OCI-LY1 (cell line): ENCODE measurements at regions not wholly inside any gene's neighbourhood (a gene's known extent, or its start where the extent isn't known, plus 50 kb on each side); places are given as distances from the start of the nearest gene placed in this dataset.

Source experiments
- H2AFZ ChIP-seq: fragments of 200-600 bp; sonication (generic), shearing (Covaris generic); 2 replicates; pipeline ENCODE4 v1.6.0; 2014; ENCODE audit warnings: antibody characterized with exemption, mild to moderate bottlenecking, low read length
- H3F3A ChIP-seq: fragments of 200-600 bp; sonication (generic), shearing (Covaris generic); 2 replicates; pipeline ENCODE4 v1.6.0; 2014; ENCODE audit warnings: mild to moderate bottlenecking, antibody characterized with exemption, low read length, moderate library complexity; ENCODE audit not compliant: insufficient read depth
- H3K27ac ChIP-seq: fragments of 200-600 bp; sonication (generic); 2 replicates; pipeline ENCODE4 v1.5.1; 2014; ENCODE audit warnings: low read length, mixed run types, mild to moderate bottlenecking, low read depth; ENCODE audit not compliant: poor library complexity, severe bottlenecking
- H3K27me3 ChIP-seq: fragments of 200-600 bp; sonication (generic); 2 replicates; pipeline ENCODE4 v1.6.0; 2014; ENCODE audit warnings: antibody characterized with exemption, mild to moderate bottlenecking, low read length, moderate library complexity; ENCODE audit not compliant: insufficient read depth
- H3K36me3 ChIP-seq: fragments of 200-600 bp; sonication (generic); 2 replicates; pipeline ENCODE4 v1.6.1; 2014; ENCODE audit warnings: mild to moderate bottlenecking, antibody characterized with exemption, low read length, moderate library complexity, mixed read lengths; ENCODE audit not compliant: insufficient read depth
- H3K4me1 ChIP-seq: fragments of 200-600 bp; sonication (generic); 2 replicates; pipeline ENCODE4 v1.5.1; 2014; ENCODE audit warnings: mild to moderate bottlenecking, low read length, moderate library complexity; ENCODE audit not compliant: insufficient read depth, severe bottlenecking
- H3K4me2 ChIP-seq: fragments of 200-600 bp; sonication (generic), shearing (Covaris generic); 2 replicates; pipeline ENCODE4 v1.6.1; 2014; ENCODE audit warnings: low read length
- H3K4me3 ChIP-seq: fragments of 200-600 bp; sonication (generic); 2 replicates; pipeline ENCODE4 v1.5.1; 2014; ENCODE audit warnings: low read length, low read depth, mild to moderate bottlenecking, mixed read lengths; ENCODE audit not compliant: poor library complexity, severe bottlenecking
- H3K79me2 ChIP-seq: fragments of 200-600 bp; shearing (Covaris generic); 2 replicates; pipeline ENCODE4 v1.6.1; 2016; ENCODE audit warnings: mixed run types, low read length, mixed read lengths; ENCODE audit not compliant: insufficient read depth
- H3K9ac ChIP-seq: fragments of 200-600 bp; sonication (generic), shearing (Covaris generic); 2 replicates; pipeline ENCODE4 v1.6.1; 2014; ENCODE audit warnings: mild to moderate bottlenecking, low read length, mixed read lengths
- H3K9me2 ChIP-seq: fragments of 200-600 bp; sonication (generic), shearing (Covaris generic); 2 replicates; pipeline ENCODE4 v1.6.1; 2014; ENCODE audit warnings: low read depth, mild to moderate bottlenecking, low read length, mixed read lengths
- H3K9me3 ChIP-seq: fragments of 200-600 bp; shearing (Covaris generic); 2 replicates; pipeline ENCODE4 v1.6.1; 2014; ENCODE audit warnings: low read length, mixed read lengths
- H4K20me1 ChIP-seq: fragments of 200-600 bp; sonication (generic), shearing (Covaris generic); 2 replicates; pipeline ENCODE4 v1.6.0; 2016; ENCODE audit warnings: mild to moderate bottlenecking, low read length; ENCODE audit not compliant: insufficient read depth
- CTCF ChIP-seq: fragments of 200-600 bp; sonication (generic), shearing (Covaris generic); IDR thresholded peaks from 2 replicates; pipeline ENCODE4 v1.5.1; 2017; ENCODE audit warnings: mild to moderate bottlenecking, antibody characterized with exemption, low read length, moderate library complexity, mixed read lengths
- EZH2 ChIP-seq: fragments of 200-600 bp; sonication (generic), shearing (Covaris generic); IDR thresholded peaks from 2 replicates; pipeline ENCODE4 v1.8.0; 2017; ENCODE audit warnings: borderline replicate concordance, mixed run types, mild to moderate bottlenecking, antibody characterized with exemption, low read length, moderate library complexity, mixed read lengths

- TF ChIP-seq EZH2 = no peak
- TF ChIP-seq CTCF = no peak
- Histone ChIP-seq H3K4me3 (no peak overlapping the region), H3K27ac (peak overlapping the region; percentile 95), H3K4me1 (peaks cover 100% of the 10 kb centered on the region), H3K36me3 (no peaks in the 10 kb centered on the region), H3K9ac (no peak overlapping the region), H2AFZ (no peak overlapping the region), H4K20me1 (no peaks in the 10 kb centered on the region), H3K4me2 (no peak overlapping the region), H3F3A (no peaks in the 10 kb centered on the region), H3K9me2 (no peaks in the 10 kb centered on the region), H3K9me3 (no peaks in the 10 kb centered on the region), H3K79me2 (no peaks in the 10 kb centered on the region), H3K27me3 (no peaks in the 10 kb centered on the region)
These were observed 376.2 kb downstream of the SOX11 start for GRCh38 chr2:6068429-6068828.

- H3K27ac ChIP-seq = peak overlapping the region; percentile 95
- peak overlapping the region; percentile 37; the same call in 1 of the 2 replicates for H3K4me2 ChIP-seq
- no peaks in the 10 kb centered on the region for H3K79me2 ChIP-seq
- no peaks in the 10 kb centered on the region for H3K9me3 ChIP-seq
- no peaks in the 10 kb centered on the region for H3K9me2 ChIP-seq
- H3F3A ChIP-seq = no peaks in the 10 kb centered on the region
- peaks cover 100% of the 10 kb centered on the region for H3K4me1 ChIP-seq
- H3K36me3 ChIP-seq = no peaks in the 10 kb centered on the region
- H2AFZ ChIP-seq = no peak overlapping the region
- no peaks in the 10 kb centered on the region for H3K27me3 ChIP-seq
- no peaks in the 10 kb centered on the region for H4K20me1 ChIP-seq
- peak overlapping the region; percentile 34 for H3K4me3 ChIP-seq
- TF ChIP-seq EZH2 (no peak), CTCF (no peak)
- peak overlapping the region; percentile 4; the same call in 1 of the 2 replicates for H3K9ac ChIP-seq
These were observed 377.2 kb downstream of the SOX11 start for GRCh38 chr2:6069381-6069780.

DNA sequence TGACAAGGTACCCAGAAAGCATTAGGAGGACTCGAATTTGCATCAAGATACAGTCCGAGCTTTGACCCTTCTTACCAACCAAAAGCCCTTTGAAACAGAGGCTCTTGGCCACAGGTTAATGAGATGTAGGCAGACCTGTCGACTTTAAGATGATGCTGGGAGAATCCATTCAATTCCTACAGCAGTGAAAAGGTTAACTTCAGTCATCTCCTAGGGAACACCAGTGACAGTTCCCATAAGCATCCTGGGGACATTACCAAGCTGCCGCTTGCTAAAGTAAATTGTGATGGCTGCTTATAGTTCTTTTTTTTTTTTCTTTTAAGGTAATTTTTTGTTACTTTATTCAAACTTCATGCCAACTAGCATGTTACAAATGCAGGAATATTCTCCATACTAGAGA, 379.3 kb downstream of the SOX11 start:
- H3K79me2 ChIP-seq = no peaks in the 10 kb centered on the region
- H3K9me3 ChIP-seq = no peaks in the 10 kb centered on the region
- no peaks in the 10 kb centered on the region for H4K20me1 ChIP-seq
- H3K4me2 ChIP-seq = peak overlapping the region; percentile 40; the same call in 1 of the 2 replicates
- H2AFZ ChIP-seq = no peak overlapping the region
- peaks cover 100% of the 10 kb centered on the region for H3K4me1 ChIP-seq
- H3K36me3 ChIP-seq = no peaks in the 10 kb centered on the region
- TF ChIP-seq CTCF = no peak
- TF ChIP-seq EZH2 = no peak
- H3K27me3 ChIP-seq = no peaks in the 10 kb centered on the region
- no peaks in the 10 kb centered on the region for H3K9me2 ChIP-seq
- H3K9ac ChIP-seq = peak overlapping the region; percentile 22; the same call in 1 of the 2 replicates
- no peaks in the 10 kb centered on the region for H3F3A ChIP-seq
- H3K27ac ChIP-seq = peak overlapping the region; percentile 95
- H3K4me3 ChIP-seq = no peak overlapping the region
